ENCODE measurements at regions not wholly inside any gene's neighbourhood (a gene's known extent, or its start where the extent isn't known, plus 50 kb on each side); places are given as distances from the start of the nearest gene placed in this dataset.

- DNase-seq = no peak
These were observed 257.4 kb upstream of the IRX5 start for GRCh38 chr16:54673313-54673712.

GRCh38 chr16:54672500-54672899 is 258.2 kb upstream of the IRX5 start:
- no peak for DNase-seq

GRCh38 chr16:54657709-54658102 is 273.0 kb upstream of the IRX5 start:
- no peak for DNase-seq

DNA sequence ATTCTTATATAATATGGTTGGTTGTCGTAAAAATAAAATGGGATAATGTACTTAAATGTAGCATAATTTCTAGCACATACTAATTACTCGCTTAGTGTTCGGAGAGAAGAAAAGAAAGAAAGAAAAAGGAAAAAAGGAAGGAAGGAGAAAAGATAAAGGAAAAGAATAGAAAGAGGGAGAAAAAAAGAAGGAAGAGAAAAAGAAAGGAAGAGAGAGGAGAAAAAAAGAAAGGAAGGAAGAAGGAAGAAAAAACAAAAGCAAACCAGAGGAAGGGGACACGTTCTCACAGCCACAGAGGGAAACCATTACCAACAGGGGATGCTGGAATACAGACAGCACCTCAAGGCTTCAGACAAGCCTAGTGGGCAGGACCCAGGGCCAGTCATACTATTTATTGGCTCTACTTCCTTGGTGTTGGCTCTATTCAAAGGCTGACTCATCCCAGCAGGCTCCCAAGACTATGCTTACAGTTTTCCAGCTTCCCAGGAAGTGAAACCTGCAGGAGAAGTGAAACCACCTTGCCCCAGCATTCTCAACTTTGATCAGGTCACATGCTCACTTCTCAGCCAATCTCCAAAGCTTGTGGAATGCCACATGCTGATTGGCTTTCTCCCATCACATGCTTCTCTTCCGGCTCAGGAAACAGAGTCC is 273.5 kb upstream of the IRX5 start:
- no peak for DNase-seq

GRCh38 chr16:54655121-54655590 is 275.5 kb upstream of the IRX5 start:
- peak; percentile 73 for DNase-seq

DNA sequence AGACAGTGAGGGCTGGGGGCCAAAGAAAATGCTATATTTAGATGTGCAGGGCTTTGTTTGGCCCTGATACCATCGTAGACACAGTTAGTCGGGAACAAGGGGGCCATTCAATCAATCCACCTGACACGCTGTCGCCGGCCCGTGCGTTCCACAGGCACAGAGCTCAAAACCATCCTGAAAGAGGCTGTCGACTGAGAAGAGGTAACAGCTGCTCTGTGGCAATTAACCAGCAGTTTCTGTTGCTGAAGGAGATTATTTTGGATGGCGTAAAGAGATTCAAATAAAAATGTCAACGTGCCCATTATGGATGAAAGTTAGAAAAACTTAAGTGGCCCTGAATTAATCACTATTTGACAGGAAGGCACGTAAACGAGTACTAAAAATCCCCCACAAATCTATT is 276.2 kb upstream of the IRX5 start:
- peak; percentile 72 for DNase-seq

- no peak for DNase-seq
These were observed 278.4 kb upstream of the IRX5 start for GRCh38 chr16:54652201-54652770.

- DNase-seq = peak; percentile 61
These were observed 279.0 kb upstream of the IRX5 start for GRCh38 chr16:54651440-54652195.

- peak; percentile 52 for DNase-seq
These were observed 280.8 kb upstream of the IRX5 start for GRCh38 chr16:54649876-54650275.

GRCh38 chr16:54648575-54648974 is 282.1 kb upstream of the IRX5 start:
- DNase-seq = no peak

- peak; percentile 30 for DNase-seq
These were observed 282.9 kb upstream of the IRX5 start for GRCh38 chr16:54647725-54648221.

- no peak for DNase-seq
These were observed 283.4 kb upstream of the IRX5 start for GRCh38 chr16:54647216-54647615.

DNA sequence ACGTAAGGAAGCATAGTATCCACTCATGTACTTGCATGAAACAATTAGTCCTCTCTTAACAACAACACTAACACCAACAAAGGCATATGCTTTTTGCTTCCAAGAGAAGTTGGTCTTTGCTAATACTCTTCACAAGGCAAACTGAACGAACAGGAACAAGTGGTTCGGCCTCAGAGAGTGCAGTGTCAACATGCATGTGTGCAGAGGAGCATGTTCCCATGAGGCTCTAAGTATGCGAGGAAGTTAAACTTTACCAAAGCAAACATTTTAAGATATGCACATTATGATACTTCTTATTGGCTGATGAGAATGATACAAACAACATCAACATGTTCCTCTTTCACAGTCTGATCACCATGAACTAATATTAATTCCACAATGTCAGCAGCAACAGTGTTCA is 285.3 kb upstream of the IRX5 start:
- DNase-seq = no peak

DNA sequence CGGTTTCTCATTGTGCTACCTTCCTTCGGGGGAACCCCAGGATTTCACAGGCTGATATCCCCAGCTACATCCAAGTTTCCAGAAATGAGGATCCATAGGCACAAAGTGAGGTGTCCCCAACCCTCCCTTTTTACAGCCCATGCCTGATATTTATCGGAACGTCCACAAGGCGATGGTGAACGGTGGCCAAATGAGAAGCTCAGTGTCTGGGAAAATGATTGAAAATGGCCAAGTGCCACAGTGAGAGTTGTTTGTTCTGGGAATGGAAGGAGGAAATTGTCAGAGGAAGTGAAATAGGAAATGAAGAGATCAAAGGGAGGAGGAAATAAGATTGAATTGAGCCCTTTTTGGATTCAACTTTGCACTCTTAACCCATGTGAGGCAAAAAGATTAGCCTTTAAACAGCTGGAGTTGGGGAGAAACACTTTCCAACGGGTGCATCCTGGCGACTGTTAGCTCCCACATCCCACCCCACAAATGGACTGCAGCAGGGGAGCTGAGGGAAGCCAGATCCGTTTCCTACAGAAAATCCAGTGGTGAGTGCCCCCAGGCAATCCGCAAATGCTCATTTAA is 294.4 kb upstream of the IRX5 start:
- DNase-seq = no peak

DNA sequence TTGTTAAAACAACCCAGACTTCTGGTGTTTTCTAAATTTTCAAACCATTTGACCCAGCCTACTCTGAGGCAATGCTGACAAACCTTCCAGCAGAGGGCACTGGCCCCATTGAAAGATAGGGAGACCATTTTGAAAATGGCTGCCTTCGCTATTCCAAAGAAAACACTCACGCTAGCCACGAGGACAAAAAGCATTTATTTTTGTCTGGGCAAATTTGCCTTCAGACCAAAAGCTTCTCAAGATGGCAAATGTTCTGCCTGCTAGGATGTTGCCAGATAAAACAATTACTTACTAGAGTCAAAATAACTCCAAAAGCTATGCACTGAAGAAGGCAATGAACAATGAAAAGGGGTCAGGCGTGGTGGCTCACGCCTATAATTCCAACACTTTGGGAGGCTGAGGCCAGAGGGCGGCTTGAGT is 296.7 kb upstream of the IRX5 start:
- DNase-seq = peak; percentile 66

GRCh38 chr16:54632322-54633220 is 298.1 kb upstream of the IRX5 start:
- DNase-seq = peak; percentile 58

DNA sequence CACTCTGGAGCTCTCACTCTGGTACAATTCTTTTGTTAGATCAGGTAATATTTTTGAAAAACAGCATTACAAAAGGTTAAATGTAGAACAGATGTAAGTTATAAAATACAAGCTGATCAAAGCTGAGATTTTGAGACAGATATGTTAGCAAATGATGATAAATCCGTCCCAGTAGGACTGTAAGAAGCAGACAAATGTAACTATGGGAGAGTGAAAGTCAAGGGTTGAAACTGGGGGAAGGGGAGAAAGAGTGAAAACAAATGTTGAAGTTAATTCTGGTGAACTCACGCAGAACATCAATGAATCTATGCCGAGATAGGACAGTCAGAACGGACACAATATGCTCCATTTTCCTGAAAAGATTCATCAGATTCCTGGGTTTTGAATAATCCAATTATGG is 298.9 kb upstream of the IRX5 start:
- peak; percentile 33 for DNase-seq

- no peak for DNase-seq
These were observed 300.2 kb upstream of the IRX5 start for GRCh38 chr16:54630284-54630967.

DNA sequence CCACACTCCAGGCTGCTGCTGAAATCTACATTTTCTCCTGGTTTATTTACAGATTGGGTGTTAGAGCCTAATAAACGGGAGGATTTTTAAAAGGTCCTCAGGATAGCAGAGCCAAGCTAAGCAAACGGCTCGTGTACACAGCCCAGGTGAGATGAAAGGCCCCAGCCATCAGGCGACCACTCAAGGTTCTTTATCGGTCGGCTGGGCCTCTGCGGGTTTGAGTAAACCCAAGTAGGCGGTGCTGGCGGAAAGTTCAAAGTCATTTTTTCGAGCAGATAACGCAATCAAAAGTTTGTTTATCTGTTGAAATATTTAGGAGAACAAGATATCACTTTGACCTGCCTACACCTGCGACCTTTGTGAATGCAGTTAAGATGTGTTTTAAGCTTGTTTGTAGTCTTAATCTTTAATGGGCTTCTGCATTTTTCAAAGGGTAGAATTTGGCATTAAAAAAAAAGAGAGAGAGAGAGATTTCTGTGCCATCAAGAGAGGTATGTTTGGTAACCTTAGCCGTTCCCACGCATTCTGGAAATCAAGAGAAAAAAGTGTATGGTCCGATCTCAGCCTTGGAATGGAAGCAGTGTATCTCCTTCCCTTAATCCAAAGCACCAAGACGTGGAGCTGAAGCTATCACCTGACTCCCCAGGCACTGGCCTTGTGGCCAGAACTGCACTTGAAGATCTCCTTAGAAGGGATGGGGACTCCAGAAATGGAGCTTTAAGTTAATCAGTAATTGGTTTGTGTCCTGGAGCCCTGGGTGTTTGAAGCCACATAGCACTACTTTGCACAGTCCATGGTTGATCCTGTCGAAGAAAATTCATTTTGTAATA is 301.7 kb upstream of the IRX5 start:
- no peak for DNase-seq

DNA sequence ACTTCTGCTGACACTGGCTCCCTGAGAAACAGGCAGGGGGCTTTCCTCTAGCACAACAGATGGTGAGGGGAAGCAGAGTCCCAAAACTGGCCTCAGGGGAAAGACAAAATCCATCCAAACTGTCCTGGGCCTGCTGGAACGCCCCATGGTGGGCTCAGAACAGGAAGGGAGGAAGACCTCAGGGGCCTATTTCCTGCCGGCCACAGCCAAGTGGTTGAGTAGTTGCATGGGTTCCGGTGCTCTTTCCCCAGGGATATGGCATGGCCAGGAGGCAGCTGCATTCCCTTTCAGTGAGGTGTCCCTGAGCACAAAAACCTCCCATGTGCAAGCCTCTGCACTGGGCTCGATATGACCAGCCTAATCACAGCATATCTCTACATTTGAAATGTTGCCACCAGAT is 303.0 kb upstream of the IRX5 start:
- DNase-seq = no peak

DNA sequence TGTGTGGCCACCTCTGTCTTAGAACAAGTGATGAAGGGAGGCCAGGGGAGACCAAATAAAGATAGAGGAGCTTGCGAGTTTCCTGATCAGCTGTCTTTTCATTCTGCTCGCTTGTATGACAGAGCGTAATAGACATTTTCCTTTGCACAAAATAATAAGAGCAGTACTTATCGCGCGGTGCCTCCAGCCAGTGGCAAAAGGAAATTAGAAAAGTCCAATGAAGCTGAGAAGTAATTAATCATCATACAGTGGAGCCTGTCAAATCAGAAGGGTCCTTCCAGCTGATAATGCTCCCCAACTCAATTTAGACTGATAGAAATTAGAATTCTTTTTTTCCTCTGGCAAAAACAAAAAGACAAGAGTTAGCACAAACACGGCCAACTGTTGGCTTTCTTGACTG is 307.0 kb upstream of the IRX5 start:
- no peak for DNase-seq
